Ovary (tissue), 3 donors: ENCODE measurements at regions not wholly inside any gene's neighbourhood (a gene's known extent, or its start where the extent isn't known, plus 50 kb on each side); places are given as distances from the start of the nearest gene placed in this dataset.

Experiments used
- EP300 ChIP-seq: sonication (generic); formaldehyde crosslinking; IDR thresholded peaks from one replicate; pipeline ENCODE4 v1.6.1; 2017; ENCODE audit warnings: antibody characterized with exemption
- POLR2A ChIP-seq: fragments of 450-650 bp; IDR thresholded peaks from one replicate; pipeline ENCODE4 v1.6.1; 2017; ENCODE audit warnings: antibody characterized with exemption, mild to moderate bottlenecking, moderate library complexity
- TF ChIP-seq, protein P1 (sequence below), 3 donors: fragments of 450-650 bp in 2 of 3; fragments of 200-600 bp in 1 of 3; IDR thresholded peaks; one replicate each; pipeline versions ENCODE4 v1.5.1 to v1.8.0; 2016 to 2022; ENCODE audit warnings: antibody characterized with exemption in 3 of 3, mild to moderate bottlenecking in 1 of 3
- donor health status: DM: no; HTN: no; CAD: no.

DNA sequence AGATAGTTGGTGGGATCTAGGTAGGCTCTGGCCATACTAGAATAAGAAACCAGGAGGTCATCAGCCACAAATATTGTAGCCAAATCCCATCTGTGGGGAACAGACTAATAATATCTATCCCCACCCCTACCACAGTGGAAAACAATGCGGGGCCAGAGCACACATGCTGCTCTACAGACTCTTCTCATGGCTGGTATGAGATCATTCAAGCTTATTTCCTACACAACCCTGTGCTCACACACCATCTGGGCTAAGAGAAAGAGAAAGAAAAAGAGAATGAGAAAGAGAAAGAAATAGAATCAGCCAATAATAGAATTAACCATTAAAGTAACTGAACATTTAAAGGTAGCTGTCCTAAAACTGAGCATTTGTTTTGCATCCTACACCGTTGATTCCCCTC is 1268.4 kb upstream of the SPRY2 start:
- no peak for TF ChIP-seq EP300
- TF ChIP-seq, protein P1, sequence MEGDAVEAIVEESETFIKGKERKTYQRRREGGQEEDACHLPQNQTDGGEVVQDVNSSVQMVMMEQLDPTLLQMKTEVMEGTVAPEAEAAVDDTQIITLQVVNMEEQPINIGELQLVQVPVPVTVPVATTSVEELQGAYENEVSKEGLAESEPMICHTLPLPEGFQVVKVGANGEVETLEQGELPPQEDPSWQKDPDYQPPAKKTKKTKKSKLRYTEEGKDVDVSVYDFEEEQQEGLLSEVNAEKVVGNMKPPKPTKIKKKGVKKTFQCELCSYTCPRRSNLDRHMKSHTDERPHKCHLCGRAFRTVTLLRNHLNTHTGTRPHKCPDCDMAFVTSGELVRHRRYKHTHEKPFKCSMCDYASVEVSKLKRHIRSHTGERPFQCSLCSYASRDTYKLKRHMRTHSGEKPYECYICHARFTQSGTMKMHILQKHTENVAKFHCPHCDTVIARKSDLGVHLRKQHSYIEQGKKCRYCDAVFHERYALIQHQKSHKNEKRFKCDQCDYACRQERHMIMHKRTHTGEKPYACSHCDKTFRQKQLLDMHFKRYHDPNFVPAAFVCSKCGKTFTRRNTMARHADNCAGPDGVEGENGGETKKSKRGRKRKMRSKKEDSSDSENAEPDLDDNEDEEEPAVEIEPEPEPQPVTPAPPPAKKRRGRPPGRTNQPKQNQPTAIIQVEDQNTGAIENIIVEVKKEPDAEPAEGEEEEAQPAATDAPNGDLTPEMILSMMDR (IDR thresholded peaks at IDR 0.05), result no peak
- no peak for TF ChIP-seq POLR2A
